ENCODE measurements at regions not wholly inside any gene's neighbourhood (a gene's known extent, or its start where the extent isn't known, plus 50 kb on each side); places are given as distances from the start of the nearest gene placed in this dataset.

DNA sequence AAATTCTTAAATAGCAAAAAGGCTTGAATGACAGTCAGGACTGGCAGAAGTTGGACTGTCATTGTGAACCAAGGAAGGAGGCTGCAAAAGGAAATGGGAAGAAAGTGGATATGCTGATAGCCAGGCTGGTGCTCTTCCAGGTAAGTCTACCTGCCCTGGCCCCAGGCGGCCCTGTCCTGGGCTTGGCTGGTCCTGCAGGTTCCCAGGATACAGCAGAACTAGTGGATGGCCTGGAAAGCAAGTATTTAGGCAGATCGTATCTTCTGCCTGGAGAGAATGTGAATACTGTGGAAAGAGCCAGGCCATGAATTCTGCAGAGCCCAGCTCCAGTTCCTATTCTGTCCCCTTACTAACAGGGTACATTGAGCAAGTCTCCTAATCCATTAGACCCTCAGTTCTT lies 149.3 kb downstream of the SEC61B start:
- Histone ChIP-seq H3K36me3 (ENCODE audit: control insufficient read depth in 1 of 2, insufficient read depth in 2 of 2, low read length in 2 of 2) (no peaks in the 10 kb centered on the region), H3K4me1 (ENCODE audit: control insufficient read depth in 1 of 2, insufficient read depth in 2 of 2, low read length in 2 of 2) (no peaks in the 10 kb centered on the region)

DNA sequence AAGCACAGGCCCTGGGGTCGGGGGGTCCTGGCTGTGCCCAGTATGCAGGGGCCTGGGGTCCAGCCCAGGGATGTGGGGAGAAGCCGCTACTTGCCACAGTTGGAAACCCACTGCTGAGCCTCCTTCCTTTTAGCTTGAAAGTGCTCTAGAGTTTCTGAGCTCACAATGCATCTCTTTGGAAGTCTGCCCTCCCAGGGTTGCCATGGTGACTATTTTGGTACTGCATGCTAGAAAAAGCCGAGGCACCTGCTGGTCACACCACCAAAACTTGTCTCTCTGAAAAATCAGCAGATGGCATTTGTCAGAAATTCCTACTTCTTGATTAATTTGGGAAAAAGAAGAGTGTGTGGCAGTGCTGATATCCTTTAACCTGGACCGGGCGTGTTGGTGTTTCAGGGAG lies 151.8 kb downstream of the SEC61B start:
- H3K4me1 ChIP-seq (ENCODE audit: control insufficient read depth in 1 of 2, insufficient read depth in 2 of 2, low read length in 2 of 2): peaks cover 0 to 4% of the 10 kb centered on the region in 2 donors
- no peak overlapping the region for H3K4me3 ChIP-seq (ENCODE audit: low read depth in 1 of 2, low read length in 2 of 2)
- no peak overlapping the region for H3K27ac ChIP-seq (ENCODE audit: low read depth, low read length)
- no peak overlapping the region for H3K9ac ChIP-seq (ENCODE audit: low read depth in 1 of 2, low read length in 2 of 2)
- no peaks in the 10 kb centered on the region for H3K9me3 ChIP-seq (ENCODE audit: control insufficient read depth in 1 of 2, low read length in 2 of 2)
- H3K27me3 ChIP-seq (ENCODE audit: control insufficient read depth in 1 of 2, insufficient read depth in 2 of 2, low read length in 2 of 2): no peaks in the 10 kb centered on the region
- H3K36me3 ChIP-seq (ENCODE audit: control insufficient read depth in 1 of 2, insufficient read depth in 2 of 2, low read length in 2 of 2): no peaks in the 10 kb centered on the region

More for the DNA sequence above, 149.3 kb downstream of the SEC61B start:
- H3K9ac ChIP-seq (ENCODE audit: low read depth in 1 of 2, low read length in 2 of 2): no peak overlapping the region
- H3K27ac ChIP-seq (ENCODE audit: low read depth, low read length): no peak overlapping the region
- no peaks in the 10 kb centered on the region for H3K9me3 ChIP-seq (ENCODE audit: control insufficient read depth in 1 of 2, low read length in 2 of 2)
- no peak overlapping the region for H3K4me3 ChIP-seq (ENCODE audit: low read depth in 1 of 2, low read length in 2 of 2)
- H3K27me3 ChIP-seq (ENCODE audit: control insufficient read depth in 1 of 2, insufficient read depth in 2 of 2, low read length in 2 of 2): peaks cover 5% of the 10 kb centered on the region in 2 donors

DNA sequence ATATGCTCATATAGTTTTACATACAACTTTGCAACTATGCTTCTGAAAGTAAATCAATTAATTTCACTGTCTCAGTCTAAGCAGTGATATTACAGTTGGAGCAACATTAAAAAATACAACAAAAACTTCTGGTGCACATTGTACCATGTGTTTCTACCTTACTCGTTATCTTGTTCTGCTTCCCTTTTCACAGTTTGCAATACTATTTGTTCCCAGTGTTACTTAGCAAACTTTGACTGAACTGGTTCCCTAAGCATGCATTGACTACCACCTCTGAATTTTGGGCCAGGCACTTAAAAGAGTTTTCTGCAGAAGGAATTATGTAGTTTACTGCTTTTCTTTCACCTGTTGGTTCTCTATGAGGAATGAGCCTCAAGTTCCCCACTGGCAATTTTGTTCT lies 152.7 kb downstream of the SEC61B start:
- no peak overlapping the region for H3K4me3 ChIP-seq (ENCODE audit: low read depth in 1 of 2, low read length in 2 of 2)
- H3K9me3 ChIP-seq (ENCODE audit: control insufficient read depth in 1 of 2, low read length in 2 of 2): no peaks in the 10 kb centered on the region
- H3K27ac ChIP-seq (ENCODE audit: low read depth, low read length): no peak overlapping the region
- no peak overlapping the region for H3K9ac ChIP-seq (ENCODE audit: low read depth in 1 of 2, low read length in 2 of 2)
- H3K4me1 ChIP-seq (ENCODE audit: control insufficient read depth in 1 of 2, insufficient read depth in 2 of 2, low read length in 2 of 2): peaks cover 0 to 4% of the 10 kb centered on the region in 2 donors
- no peaks in the 10 kb centered on the region for H3K36me3 ChIP-seq (ENCODE audit: control insufficient read depth in 1 of 2, insufficient read depth in 2 of 2, low read length in 2 of 2)
- no peaks in the 10 kb centered on the region for H3K27me3 ChIP-seq (ENCODE audit: control insufficient read depth in 1 of 2, insufficient read depth in 2 of 2, low read length in 2 of 2)

DNA sequence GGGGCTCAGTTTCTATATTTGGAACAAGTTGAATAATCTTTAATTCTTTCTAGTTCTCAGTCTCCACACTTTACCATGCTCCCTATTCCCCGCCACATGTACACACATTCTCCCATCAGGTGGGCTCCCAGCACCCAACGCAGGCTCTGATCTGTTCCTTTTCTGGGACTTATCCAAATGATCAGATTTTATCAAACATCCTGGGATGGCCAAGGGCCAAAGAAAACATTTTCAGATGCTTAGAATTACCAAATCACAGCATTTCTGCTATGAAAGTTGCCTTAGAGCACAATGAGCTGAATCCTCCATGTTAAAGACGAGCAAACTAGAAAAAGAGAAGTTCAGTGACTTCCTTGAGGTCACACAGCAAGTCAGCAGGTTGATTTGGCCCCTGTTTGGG lies 153.4 kb downstream of the SEC61B start:
- Histone ChIP-seq H3K4me1 (ENCODE audit: control insufficient read depth in 1 of 2, insufficient read depth in 2 of 2, low read length in 2 of 2) (peaks cover 0 to 4% of the 10 kb centered on the region in 2 donors), H3K4me3 (ENCODE audit: low read depth in 1 of 2, low read length in 2 of 2) (no peak overlapping the region), H3K36me3 (ENCODE audit: control insufficient read depth in 1 of 2, insufficient read depth in 2 of 2, low read length in 2 of 2) (no peaks in the 10 kb centered on the region)

DNA sequence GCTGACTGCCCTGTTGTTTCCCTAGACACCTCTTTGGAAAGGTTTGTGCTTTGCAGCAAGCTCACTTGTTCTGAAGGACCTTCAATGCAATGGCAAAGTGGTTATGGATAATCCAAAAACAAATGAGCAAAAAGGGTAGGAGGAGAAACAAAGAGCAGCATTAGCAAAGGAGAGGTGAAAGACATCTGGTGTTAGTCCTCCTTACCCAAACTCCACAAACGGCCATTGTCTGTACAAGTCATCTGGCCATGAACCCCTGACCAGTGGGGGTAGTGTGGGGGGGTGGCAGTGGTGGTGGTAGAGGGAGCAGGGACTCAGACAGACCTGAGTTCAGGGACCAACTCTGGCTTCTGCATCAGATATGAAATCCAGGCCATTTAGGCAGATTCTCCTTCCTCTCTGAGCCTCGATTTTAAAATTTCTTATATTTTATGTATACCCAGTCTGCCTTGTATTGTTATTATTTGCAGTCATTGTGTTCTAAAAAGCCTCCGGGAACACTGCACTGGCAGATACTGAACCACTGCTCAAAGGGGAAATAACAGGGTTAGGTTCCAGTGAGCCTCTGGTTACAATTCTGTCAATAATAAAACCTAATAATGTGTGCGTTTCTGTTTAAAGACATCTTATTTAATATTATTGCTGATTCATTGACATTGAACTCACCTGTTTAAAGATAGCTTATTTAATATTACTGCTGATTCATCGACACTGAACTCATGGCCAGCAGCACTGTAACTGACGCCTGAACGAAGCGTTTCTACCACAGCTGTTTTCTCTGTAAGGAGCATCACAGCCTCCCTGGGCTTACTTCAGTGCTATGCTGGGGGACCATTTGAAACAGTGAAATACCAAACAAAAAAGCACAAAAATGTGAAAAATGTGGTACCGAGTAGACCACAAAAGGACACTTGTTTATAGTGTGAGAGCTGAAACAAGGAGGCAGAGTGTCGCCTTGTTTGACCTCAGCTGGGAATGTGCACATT lies 156.0 kb downstream of the SEC61B start:
- no peak overlapping the region for H3K4me3 ChIP-seq (ENCODE audit: low read depth in 1 of 2, low read length in 2 of 2)
- H3K9ac ChIP-seq (ENCODE audit: low read depth in 1 of 2, low read length in 2 of 2): no peak overlapping the region
- H3K27ac ChIP-seq (ENCODE audit: low read depth, low read length): no peak overlapping the region
- H3K9me3 ChIP-seq (ENCODE audit: control insufficient read depth in 1 of 2, low read length in 2 of 2): no peaks in the 10 kb centered on the region
- peaks cover 0 to 4% of the 10 kb centered on the region in 2 donors for H3K4me1 ChIP-seq (ENCODE audit: control insufficient read depth in 1 of 2, insufficient read depth in 2 of 2, low read length in 2 of 2)
- H3K36me3 ChIP-seq (ENCODE audit: control insufficient read depth in 1 of 2, insufficient read depth in 2 of 2, low read length in 2 of 2): no peaks in the 10 kb centered on the region
- no peaks in the 10 kb centered on the region for H3K27me3 ChIP-seq (ENCODE audit: control insufficient read depth in 1 of 2, insufficient read depth in 2 of 2, low read length in 2 of 2)

More for the DNA sequence above, 153.4 kb downstream of the SEC61B start:
- no peaks in the 10 kb centered on the region for H3K9me3 ChIP-seq (ENCODE audit: control insufficient read depth in 1 of 2, low read length in 2 of 2)
- no peaks in the 10 kb centered on the region for H3K27me3 ChIP-seq (ENCODE audit: control insufficient read depth in 1 of 2, insufficient read depth in 2 of 2, low read length in 2 of 2)
- no peak overlapping the region for H3K27ac ChIP-seq (ENCODE audit: low read depth, low read length)
- H3K9ac ChIP-seq (ENCODE audit: low read depth in 1 of 2, low read length in 2 of 2): no peak overlapping the region

DNA sequence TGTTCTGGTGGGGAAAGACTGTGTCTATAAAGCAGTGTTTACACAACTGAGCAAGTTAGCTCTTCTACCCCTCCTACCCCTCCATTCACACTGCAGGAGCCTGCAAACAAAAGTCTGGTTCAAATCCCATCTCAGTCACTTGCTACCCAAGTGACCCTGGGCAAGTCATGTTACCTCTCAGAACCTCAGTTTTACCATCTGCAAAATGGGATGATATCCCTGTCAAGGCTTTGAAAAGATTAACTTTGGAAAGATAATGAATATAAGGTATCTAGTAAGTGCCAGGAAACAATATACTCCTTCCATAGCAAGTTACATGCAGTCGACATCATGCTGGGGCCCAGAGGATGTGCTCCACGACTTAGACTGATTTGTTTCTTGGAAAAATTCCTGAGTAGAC lies 161.5 kb downstream of the SEC61B start:
- Histone ChIP-seq H3K4me3 (ENCODE audit: low read depth in 1 of 2, low read length in 2 of 2) (no peak overlapping the region), H3K27me3 (ENCODE audit: control insufficient read depth in 1 of 2, insufficient read depth in 2 of 2, low read length in 2 of 2) (no peaks in the 10 kb centered on the region), H3K9ac (ENCODE audit: low read depth in 1 of 2, low read length in 2 of 2) (no peak overlapping the region), H3K36me3 (ENCODE audit: control insufficient read depth in 1 of 2, insufficient read depth in 2 of 2, low read length in 2 of 2) (no peaks in the 10 kb centered on the region), H3K9me3 (ENCODE audit: control insufficient read depth in 1 of 2, low read length in 2 of 2) (no peaks in the 10 kb centered on the region), H3K27ac (ENCODE audit: low read depth, low read length) (no peak overlapping the region), H3K4me1 (ENCODE audit: control insufficient read depth in 1 of 2, insufficient read depth in 2 of 2, low read length in 2 of 2) (peaks cover 0 to under 1% of the 10 kb centered on the region in 2 donors)

DNA sequence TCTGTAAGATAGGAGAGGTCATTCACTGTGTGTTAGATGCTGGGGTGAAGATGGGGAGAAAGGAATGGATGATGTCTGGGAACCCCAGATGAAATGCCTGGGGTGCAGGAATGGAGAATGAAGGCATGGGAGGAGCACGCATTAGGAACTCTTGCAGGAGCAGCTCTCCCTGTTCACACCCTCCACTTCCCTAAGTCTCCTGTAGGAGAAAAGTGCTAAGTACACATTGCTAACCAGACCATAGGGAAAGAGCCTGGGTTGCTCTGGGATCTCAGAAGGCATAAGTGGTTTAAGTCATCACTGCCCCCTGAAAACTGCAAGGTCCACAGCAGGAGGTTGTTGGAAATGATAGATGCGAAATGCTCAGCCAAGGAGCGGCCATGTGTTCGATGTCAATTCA lies 163.1 kb downstream of the SEC61B start:
- H3K9me3 ChIP-seq (ENCODE audit: control insufficient read depth in 1 of 2, low read length in 2 of 2): no peaks in the 10 kb centered on the region
- H3K4me1 ChIP-seq (ENCODE audit: control insufficient read depth in 1 of 2, insufficient read depth in 2 of 2, low read length in 2 of 2): no peaks in the 10 kb centered on the region
- H3K27ac ChIP-seq (ENCODE audit: low read depth, low read length): no peak overlapping the region
- H3K9ac ChIP-seq (ENCODE audit: low read depth in 1 of 2, low read length in 2 of 2): no peak overlapping the region
- H3K36me3 ChIP-seq (ENCODE audit: control insufficient read depth in 1 of 2, insufficient read depth in 2 of 2, low read length in 2 of 2): no peaks in the 10 kb centered on the region
- H3K4me3 ChIP-seq (ENCODE audit: low read depth in 1 of 2, low read length in 2 of 2): no peak overlapping the region
- no peaks in the 10 kb centered on the region for H3K27me3 ChIP-seq (ENCODE audit: control insufficient read depth in 1 of 2, insufficient read depth in 2 of 2, low read length in 2 of 2)

DNA sequence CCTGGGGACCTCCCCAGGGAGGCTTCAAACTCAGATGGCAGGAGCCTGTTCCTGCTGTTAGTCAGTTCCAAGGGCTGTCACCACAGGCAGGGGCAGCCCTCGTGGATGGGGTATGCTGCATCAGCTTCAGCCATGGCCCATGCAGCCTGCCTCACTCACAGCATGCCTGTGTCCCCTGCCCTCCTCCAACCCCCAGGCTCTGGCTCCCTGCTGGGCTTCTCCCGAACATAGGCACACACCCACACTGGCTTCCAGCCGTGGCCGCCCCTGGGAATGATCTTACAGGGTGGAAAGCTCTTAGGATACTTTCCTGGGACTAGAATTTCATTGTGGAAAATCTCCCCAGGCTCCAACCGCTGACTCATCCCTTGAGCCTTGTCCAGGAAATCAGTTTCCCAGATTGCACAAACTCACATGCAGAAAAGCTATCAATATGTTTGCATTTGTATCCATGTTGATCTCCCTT lies 163.8 kb downstream of the SEC61B start:
- Histone ChIP-seq H3K4me3 (ENCODE audit: low read depth in 1 of 2, low read length in 2 of 2) (no peak overlapping the region), H3K27ac (ENCODE audit: low read depth, low read length) (no peak overlapping the region), H3K9ac (ENCODE audit: low read depth in 1 of 2, low read length in 2 of 2) (no peak overlapping the region)

DNA sequence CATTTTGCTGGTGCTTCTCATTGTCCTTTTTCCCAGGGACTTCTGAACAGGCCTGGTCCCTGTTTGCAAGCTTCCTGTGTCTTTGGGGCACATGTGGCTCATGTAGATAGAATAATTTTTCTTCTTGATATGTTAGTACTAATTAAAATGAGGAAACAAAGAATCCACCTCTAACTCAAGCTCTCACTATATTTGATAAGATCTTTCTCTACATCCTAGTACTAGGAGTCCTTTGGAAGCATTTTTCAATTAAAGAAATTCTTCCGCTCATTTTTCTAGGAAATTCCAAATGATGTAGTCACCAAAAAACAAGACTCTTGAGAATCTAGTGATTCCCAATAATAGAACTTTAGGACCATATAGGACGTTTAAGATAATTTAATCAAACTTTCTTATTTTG lies 165.3 kb downstream of the SEC61B start:
- Histone ChIP-seq H3K36me3 (ENCODE audit: control insufficient read depth in 1 of 2, insufficient read depth in 2 of 2, low read length in 2 of 2) (no peaks in the 10 kb centered on the region), H3K27ac (ENCODE audit: low read depth, low read length) (no peak overlapping the region), H3K4me3 (ENCODE audit: low read depth in 1 of 2, low read length in 2 of 2) (no peak overlapping the region), H3K9ac (ENCODE audit: low read depth in 1 of 2, low read length in 2 of 2) (no peak overlapping the region), H3K9me3 (ENCODE audit: control insufficient read depth in 1 of 2, low read length in 2 of 2) (no peaks in the 10 kb centered on the region), H3K27me3 (ENCODE audit: control insufficient read depth in 1 of 2, insufficient read depth in 2 of 2, low read length in 2 of 2) (no peaks in the 10 kb centered on the region), H3K4me1 (ENCODE audit: control insufficient read depth in 1 of 2, insufficient read depth in 2 of 2, low read length in 2 of 2) (no peaks in the 10 kb centered on the region)

More for the DNA sequence above, 163.8 kb downstream of the SEC61B start:
- Histone ChIP-seq H3K36me3 (ENCODE audit: control insufficient read depth in 1 of 2, insufficient read depth in 2 of 2, low read length in 2 of 2) (no peaks in the 10 kb centered on the region), H3K9me3 (ENCODE audit: control insufficient read depth in 1 of 2, low read length in 2 of 2) (no peaks in the 10 kb centered on the region), H3K27me3 (ENCODE audit: control insufficient read depth in 1 of 2, insufficient read depth in 2 of 2, low read length in 2 of 2) (no peaks in the 10 kb centered on the region), H3K4me1 (ENCODE audit: control insufficient read depth in 1 of 2, insufficient read depth in 2 of 2, low read length in 2 of 2) (no peaks in the 10 kb centered on the region)

DNA sequence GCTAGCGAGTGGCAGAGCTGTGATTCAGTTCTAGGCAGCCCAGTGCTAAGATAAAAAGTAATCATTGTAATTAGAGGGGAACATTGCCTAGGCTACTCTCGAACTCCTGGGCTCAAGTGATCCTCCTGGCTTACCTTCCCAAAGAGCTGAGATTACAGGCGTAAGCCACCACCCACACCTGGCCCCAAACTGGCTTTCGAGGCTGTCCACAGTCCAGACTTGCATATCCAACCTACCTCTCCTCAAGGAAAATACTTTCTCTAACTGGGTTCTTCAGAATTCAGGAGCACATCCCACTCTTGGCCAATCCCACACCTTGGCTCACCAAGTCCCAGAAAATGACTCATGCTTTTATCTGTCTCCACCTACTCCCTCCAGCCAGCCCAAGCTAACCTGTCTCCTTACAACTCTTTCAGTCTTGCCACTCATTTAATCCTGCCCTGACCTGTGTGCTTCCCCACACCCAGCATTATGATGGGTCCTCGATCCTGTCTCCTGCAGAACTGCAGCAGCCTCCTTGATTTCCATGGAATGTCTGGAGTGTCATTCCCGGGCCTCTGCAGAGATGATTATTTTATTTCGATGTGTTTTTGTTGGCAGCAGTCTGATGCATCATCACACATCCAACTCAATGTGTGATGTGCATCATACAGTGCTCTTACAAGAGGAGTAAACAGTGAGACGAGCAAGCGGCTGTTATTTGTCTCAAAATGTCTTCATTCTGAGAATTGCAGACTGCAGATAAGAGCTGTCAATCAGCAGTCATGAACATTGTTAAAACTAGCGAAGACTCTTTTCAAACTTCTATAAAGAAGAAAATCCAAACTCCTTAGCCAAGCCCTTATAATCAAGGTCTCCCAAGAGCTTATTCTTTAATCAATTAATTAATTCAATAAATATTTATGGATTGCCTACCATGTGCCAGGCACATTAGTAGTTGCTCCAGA lies 167.3 kb downstream of the SEC61B start:
- no peaks in the 10 kb centered on the region for H3K4me1 ChIP-seq (ENCODE audit: control insufficient read depth in 1 of 2, insufficient read depth in 2 of 2, low read length in 2 of 2)
- H3K27ac ChIP-seq (ENCODE audit: low read depth, low read length): no peak overlapping the region
- no peaks in the 10 kb centered on the region for H3K27me3 ChIP-seq (ENCODE audit: control insufficient read depth in 1 of 2, insufficient read depth in 2 of 2, low read length in 2 of 2)
- H3K4me3 ChIP-seq (ENCODE audit: low read depth in 1 of 2, low read length in 2 of 2): no peak overlapping the region
- no peaks in the 10 kb centered on the region for H3K36me3 ChIP-seq (ENCODE audit: control insufficient read depth in 1 of 2, insufficient read depth in 2 of 2, low read length in 2 of 2)
- H3K9ac ChIP-seq (ENCODE audit: low read depth in 1 of 2, low read length in 2 of 2): no peak overlapping the region
- H3K9me3 ChIP-seq (ENCODE audit: control insufficient read depth in 1 of 2, low read length in 2 of 2): no peaks in the 10 kb centered on the region

Measured in duodenal mucosa (tissue), 2 donors.